Stimulated activated memory B cell treated with anti-CD40 and anti-IgM and Interleukin-4, amounts not matched to agents 10 μg/mL and 1 μg/mL and 100 μg/mL, for 72 hours (primary cell): ENCODE measurements at regions not wholly inside any gene's neighbourhood (a gene's known extent, or its start where the extent isn't known, plus 50 kb on each side); places are given as distances from the start of the nearest gene placed in this dataset.
"Not testable (repeated sequence)": the region's sequence is repeated elsewhere in the genome, so short reads cannot be mapped to it uniquely, and the experiment has no call there.

Experiments
- ATAC-seq: fragments of 150-1000 bp; cut with Tn5 transposase; 2 replicates; pipeline ENCODE4 v1.10.0; 2021
- H3K27ac Mint-ChIP-seq: one replicate; pipeline ENCODE4 v1.8.0; 2022; ENCODE audit warnings: mild to moderate bottlenecking, mixed read lengths
- H3K27me3 Mint-ChIP-seq: one replicate; pipeline ENCODE4 v1.8.0; 2022; ENCODE audit warnings: mixed read lengths
- H3K36me3 Mint-ChIP-seq: one replicate; pipeline ENCODE4 v1.8.0; 2022; ENCODE audit warnings: mixed read lengths
- H3K4me1 Mint-ChIP-seq: one replicate; pipeline ENCODE4 v1.8.0; 2022; ENCODE audit warnings: mixed read lengths
- H3K4me3 Mint-ChIP-seq: one replicate; pipeline ENCODE4 v1.8.0; 2022; ENCODE audit warnings: mild to moderate bottlenecking, moderate library complexity, mixed read lengths
- H3K9me3 Mint-ChIP-seq: one replicate; pipeline ENCODE4 v1.8.0; 2022; ENCODE audit warnings: mixed read lengths

- H3K27ac Mint-ChIP-seq: no peak overlapping the region
- no peaks in the 10 kb centered on the region for H3K9me3 Mint-ChIP-seq
- no peaks in the 10 kb centered on the region for H3K4me1 Mint-ChIP-seq
- no peak overlapping the region for H3K4me3 Mint-ChIP-seq
- no peaks in the 10 kb centered on the region for H3K36me3 Mint-ChIP-seq
- no peak for ATAC-seq
- H3K27me3 Mint-ChIP-seq: no peaks in the 10 kb centered on the region
Observed at GRCh38 chr5:32842813-32843530, 131.9 kb downstream of the NPR3 start.

GRCh38 chr5:32843531-32843895, 132.4 kb downstream of the NPR3 start:
- H3K27me3 Mint-ChIP-seq: no peaks in the 10 kb centered on the region
- ATAC-seq: no peak
- no peaks in the 10 kb centered on the region for H3K36me3 Mint-ChIP-seq
- no peaks in the 10 kb centered on the region for H3K4me1 Mint-ChIP-seq
- peaks cover 3% of the 10 kb centered on the region for H3K9me3 Mint-ChIP-seq
- H3K4me3 Mint-ChIP-seq: no peak overlapping the region
- H3K27ac Mint-ChIP-seq: no peak overlapping the region

GRCh38 chr5:32845171-32845570, 134.1 kb downstream of the NPR3 start:
- Mint-ChIP-seq H3K9me3 (peaks cover 10% of the 10 kb centered on the region), H3K4me3 (no peak overlapping the region), H3K4me1 (no peaks in the 10 kb centered on the region), H3K36me3 (no peaks in the 10 kb centered on the region), H3K27me3 (no peaks in the 10 kb centered on the region), H3K27ac (no peak overlapping the region)
- ATAC-seq: no peak

GRCh38 chr5:32848120-32848519, 137.0 kb downstream of the NPR3 start:
- no peak for ATAC-seq
- Mint-ChIP-seq H3K4me1 (no peaks in the 10 kb centered on the region), H3K27me3 (no peaks in the 10 kb centered on the region), H3K27ac (no peak overlapping the region), H3K9me3 (peaks cover 10% of the 10 kb centered on the region), H3K4me3 (no peak overlapping the region), H3K36me3 (no peaks in the 10 kb centered on the region)

GRCh38 chr5:32848681-32849080, 137.6 kb downstream of the NPR3 start:
- Mint-ChIP-seq H3K4me1 (no peaks in the 10 kb centered on the region), H3K36me3 (no peaks in the 10 kb centered on the region)
- no peak for ATAC-seq

GRCh38 chr5:32850817-32851496, 139.8 kb downstream of the NPR3 start:
- Mint-ChIP-seq H3K9me3 (peaks cover 10% of the 10 kb centered on the region), H3K36me3 (no peaks in the 10 kb centered on the region), H3K4me1 (no peaks in the 10 kb centered on the region), H3K27ac (no peak overlapping the region), H3K27me3 (no peaks in the 10 kb centered on the region), H3K4me3 (no peak overlapping the region)
- no peak for ATAC-seq

More at GRCh38 chr5:32848681-32849080, 137.6 kb downstream of the NPR3 start:
- no peak overlapping the region for H3K4me3 Mint-ChIP-seq
- H3K27ac Mint-ChIP-seq: no peak overlapping the region
- H3K9me3 Mint-ChIP-seq: peaks cover 10% of the 10 kb centered on the region
- H3K27me3 Mint-ChIP-seq: no peaks in the 10 kb centered on the region

GRCh38 chr5:32851559-32852173, 140.5 kb downstream of the NPR3 start:
- Mint-ChIP-seq H3K9me3 (peaks cover 10% of the 10 kb centered on the region), H3K27ac (no peak overlapping the region), H3K36me3 (no peaks in the 10 kb centered on the region), H3K27me3 (no peaks in the 10 kb centered on the region), H3K4me1 (no peaks in the 10 kb centered on the region), H3K4me3 (no peak overlapping the region)
- ATAC-seq: no peak

- H3K4me1 Mint-ChIP-seq: no peaks in the 10 kb centered on the region
- ATAC-seq: no peak
- H3K9me3 Mint-ChIP-seq: peaks cover 10% of the 10 kb centered on the region
- no peak overlapping the region for H3K4me3 Mint-ChIP-seq
- H3K36me3 Mint-ChIP-seq: no peaks in the 10 kb centered on the region
- no peak overlapping the region for H3K27ac Mint-ChIP-seq
- no peaks in the 10 kb centered on the region for H3K27me3 Mint-ChIP-seq
Observed at GRCh38 chr5:32852535-32852934, 141.4 kb downstream of the NPR3 start.

GRCh38 chr5:32852976-32853375, 141.9 kb downstream of the NPR3 start:
- Mint-ChIP-seq H3K27ac (no peak overlapping the region), H3K9me3 (peaks cover 10% of the 10 kb centered on the region), H3K27me3 (no peaks in the 10 kb centered on the region), H3K4me1 (no peaks in the 10 kb centered on the region), H3K4me3 (no peak overlapping the region), H3K36me3 (no peaks in the 10 kb centered on the region)
- no peak for ATAC-seq

GRCh38 chr5:32854473-32854872, 143.4 kb downstream of the NPR3 start:
- Mint-ChIP-seq H3K36me3 (no peaks in the 10 kb centered on the region), H3K4me1 (no peaks in the 10 kb centered on the region), H3K27me3 (no peaks in the 10 kb centered on the region), H3K9me3 (peaks cover 11% of the 10 kb centered on the region), H3K4me3 (no peak overlapping the region), H3K27ac (no peak overlapping the region)
- no peak for ATAC-seq

- no peak overlapping the region for H3K4me3 Mint-ChIP-seq
Observed at GRCh38 chr5:32859211-32859641, 148.1 kb downstream of the NPR3 start.

GRCh38 chr5:32865475-32865874, 154.4 kb downstream of the NPR3 start:
- Mint-ChIP-seq H3K27me3 (no peaks in the 10 kb centered on the region), H3K4me3 (no peak overlapping the region), H3K27ac (no peak overlapping the region), H3K36me3 (no peaks in the 10 kb centered on the region), H3K9me3 (peaks cover 10% of the 10 kb centered on the region), H3K4me1 (no peaks in the 10 kb centered on the region)
- ATAC-seq: no peak

More at GRCh38 chr5:32859211-32859641, 148.1 kb downstream of the NPR3 start:
- H3K9me3 Mint-ChIP-seq: peaks cover 11% of the 10 kb centered on the region
- H3K27me3 Mint-ChIP-seq: no peaks in the 10 kb centered on the region
- no peaks in the 10 kb centered on the region for H3K36me3 Mint-ChIP-seq
- ATAC-seq: no peak
- no peaks in the 10 kb centered on the region for H3K4me1 Mint-ChIP-seq
- H3K27ac Mint-ChIP-seq: no peak overlapping the region

GRCh38 chr5:32866138-32866537, 155.0 kb downstream of the NPR3 start:
- Mint-ChIP-seq H3K9me3 (peaks cover 11% of the 10 kb centered on the region), H3K4me1 (no peaks in the 10 kb centered on the region), H3K27ac (no peak overlapping the region), H3K27me3 (no peaks in the 10 kb centered on the region), H3K4me3 (no peak overlapping the region), H3K36me3 (no peaks in the 10 kb centered on the region)
- no peak for ATAC-seq

GRCh38 chr5:32869216-32869615, 158.1 kb downstream of the NPR3 start:
- Mint-ChIP-seq H3K9me3 (peaks cover 20% of the 10 kb centered on the region), H3K27ac (no peak overlapping the region), H3K4me1 (no peaks in the 10 kb centered on the region), H3K4me3 (no peak overlapping the region), H3K36me3 (no peaks in the 10 kb centered on the region), H3K27me3 (no peaks in the 10 kb centered on the region)
- no peak for ATAC-seq

GRCh38 chr5:32876791-32877190, 165.7 kb downstream of the NPR3 start:
- ATAC-seq: no peak
- H3K9me3 Mint-ChIP-seq: peaks cover 27% of the 10 kb centered on the region
- no peak overlapping the region for H3K4me3 Mint-ChIP-seq
- no peaks in the 10 kb centered on the region for H3K36me3 Mint-ChIP-seq
- H3K4me1 Mint-ChIP-seq: no peaks in the 10 kb centered on the region
- H3K27me3 Mint-ChIP-seq: no peaks in the 10 kb centered on the region
- no peak overlapping the region for H3K27ac Mint-ChIP-seq

GRCh38 chr5:32879364-32879763, 168.2 kb downstream of the NPR3 start:
- peaks cover 27% of the 10 kb centered on the region for H3K9me3 Mint-ChIP-seq
- not testable (repeated sequence) for H3K4me3 Mint-ChIP-seq, H3K27me3 Mint-ChIP-seq, H3K27ac Mint-ChIP-seq, ATAC-seq, H3K36me3 Mint-ChIP-seq, H3K4me1 Mint-ChIP-seq
